Duodenal mucosa (tissue), 2 donors: ENCODE measurements at regions not wholly inside any gene's neighbourhood (a gene's known extent, or its start where the extent isn't known, plus 50 kb on each side); places are given as distances from the start of the nearest gene placed in this dataset.

Experiments
- H3K27ac ChIP-seq: one replicate; pipeline ENCODE4 v1.7.0; 2013; ENCODE audit warnings: low read depth, low read length
- H3K27me3 ChIP-seq, 2 donors: one replicate each; pipeline ENCODE4 v1.7.0; 2013; ENCODE audit warnings: low read length in 2 of 2, control low read depth in 1 of 2; ENCODE audit not compliant: insufficient read depth in 2 of 2, control insufficient read depth in 1 of 2
- H3K36me3 ChIP-seq, 2 donors: one replicate each; pipeline ENCODE4 v1.7.0; 2013; ENCODE audit warnings: low read length in 2 of 2, control low read depth in 1 of 2; ENCODE audit not compliant: insufficient read depth in 2 of 2, control insufficient read depth in 1 of 2
- H3K4me1 ChIP-seq, 2 donors: one replicate each; pipeline ENCODE4 v1.7.0; 2013; ENCODE audit warnings: low read length in 2 of 2, control low read depth in 1 of 2; ENCODE audit not compliant: insufficient read depth in 2 of 2, control insufficient read depth in 1 of 2
- H3K4me3 ChIP-seq, 2 donors: one replicate each; pipeline ENCODE4 v1.7.0; 2013; ENCODE audit warnings: low read length in 2 of 2, low read depth in 1 of 2
- H3K9ac ChIP-seq, 2 donors: one replicate each; pipeline ENCODE4 v1.7.0; 2013; ENCODE audit warnings: low read length in 2 of 2, low read depth in 1 of 2
- H3K9me3 ChIP-seq, 2 donors: one replicate each; pipeline ENCODE4 v1.7.0; 2013; ENCODE audit warnings: low read length in 2 of 2, control low read depth in 1 of 2; ENCODE audit not compliant: control insufficient read depth in 1 of 2

DNA sequence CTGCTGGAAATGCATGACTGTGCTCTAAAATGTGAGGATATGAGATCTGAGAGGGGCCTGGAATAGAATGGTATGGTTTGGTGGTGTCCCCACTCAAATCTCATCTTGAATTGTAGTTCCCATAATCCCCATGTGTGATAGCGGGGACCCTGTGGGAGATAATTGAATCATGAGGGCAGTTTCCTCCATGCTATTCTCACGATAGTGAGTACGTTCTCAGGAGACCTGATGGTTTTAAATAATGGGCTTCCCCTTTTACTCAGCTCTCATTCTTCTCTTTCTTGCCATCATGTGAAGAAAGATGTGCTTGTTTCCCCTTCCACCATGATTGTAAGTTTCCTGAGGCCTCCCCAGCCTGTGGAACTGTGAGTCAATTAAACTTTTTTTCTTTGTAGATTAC lies 133.6 kb upstream of the ADAMTS16 start:
- H3K27me3 ChIP-seq, result no peaks in the 10 kb centered on the region
- no peaks in the 10 kb centered on the region for H3K9me3 ChIP-seq
- no peaks in the 10 kb centered on the region for H3K36me3 ChIP-seq
- no peak overlapping the region for H3K9ac ChIP-seq
- H3K4me1 ChIP-seq, result no peaks in the 10 kb centered on the region
- no peak overlapping the region for H3K27ac ChIP-seq
- H3K4me3 ChIP-seq, result no peak overlapping the region

DNA sequence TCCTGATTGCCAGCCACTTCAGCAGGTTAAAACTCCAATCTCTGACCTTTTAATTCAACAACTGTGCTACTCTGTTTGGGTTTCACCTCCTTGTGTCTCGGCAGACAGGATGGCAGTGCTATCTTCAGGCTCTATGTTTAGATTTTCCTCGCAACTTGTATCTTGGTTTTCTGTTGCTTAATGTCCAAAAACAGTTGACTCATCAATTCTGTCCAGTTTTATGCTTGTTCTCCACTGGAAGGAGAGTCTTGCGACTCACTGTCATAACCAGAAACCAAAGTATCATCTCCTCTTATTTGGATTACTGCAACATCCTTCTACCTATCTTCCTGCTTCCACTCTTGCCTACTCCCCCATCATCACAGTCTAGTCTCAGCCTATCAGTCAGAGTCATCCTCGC lies 130.9 kb upstream of the ADAMTS16 start:
- Histone ChIP-seq H3K9me3 (no peaks in the 10 kb centered on the region), H3K9ac (no peak overlapping the region), H3K4me1 (no peaks in the 10 kb centered on the region), H3K36me3 (no peaks in the 10 kb centered on the region), H3K4me3 (no peak overlapping the region), H3K27me3 (no peaks in the 10 kb centered on the region), H3K27ac (no peak overlapping the region)

DNA sequence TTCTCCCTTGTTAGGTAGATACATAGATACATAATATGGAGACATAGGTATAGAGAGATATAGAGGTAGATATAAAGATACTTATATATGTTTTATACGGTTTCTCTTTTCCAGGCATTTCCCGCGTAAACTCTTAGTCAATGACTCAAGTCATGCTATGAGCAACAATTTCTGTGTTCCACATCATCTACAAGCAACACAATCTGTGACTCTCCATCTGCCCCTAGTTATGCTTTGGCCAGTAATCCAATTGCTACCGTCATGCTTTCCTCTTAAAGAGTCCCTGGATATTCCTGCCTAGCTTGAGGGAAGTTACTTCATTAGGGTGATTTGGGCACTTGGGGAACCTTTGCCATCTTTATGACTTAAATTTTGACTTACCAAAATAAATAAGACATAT lies 129.0 kb upstream of the ADAMTS16 start:
- no peaks in the 10 kb centered on the region for H3K27me3 ChIP-seq

DNA sequence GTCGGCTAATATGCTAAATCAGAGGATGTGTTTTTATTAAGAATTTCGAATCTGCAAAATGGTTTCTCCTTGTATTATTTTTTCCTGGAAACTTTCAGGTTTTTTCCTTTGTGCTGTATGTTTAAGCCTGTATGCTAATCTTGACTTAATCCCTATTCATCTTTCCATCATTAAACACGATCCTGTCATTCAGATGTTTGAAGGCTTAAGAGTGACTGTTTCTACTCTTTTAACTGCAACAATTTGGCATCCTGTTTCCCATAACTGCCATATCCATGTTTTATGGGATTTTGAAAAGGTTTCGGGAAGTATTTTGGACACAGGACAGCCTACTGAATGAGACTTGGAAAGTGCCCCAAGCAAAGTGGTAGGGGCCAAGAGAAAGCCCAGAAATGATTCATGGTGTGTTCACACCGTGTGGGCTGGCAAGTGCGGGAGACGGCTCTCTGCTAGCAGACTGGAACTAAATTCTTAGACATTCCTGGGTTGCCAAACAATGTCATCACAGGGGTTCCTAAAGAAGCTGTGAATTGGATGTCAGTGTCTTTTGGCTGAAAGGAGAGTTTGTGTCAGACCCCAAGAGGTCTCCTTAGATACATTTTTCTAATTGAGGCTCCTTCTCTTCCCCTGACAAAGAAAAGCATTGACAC lies 125.4 kb upstream of the ADAMTS16 start:
- H3K27me3 ChIP-seq, result no peaks in the 10 kb centered on the region
- no peak overlapping the region for H3K4me3 ChIP-seq
- no peak overlapping the region for H3K9ac ChIP-seq
- no peaks in the 10 kb centered on the region for H3K4me1 ChIP-seq
- H3K27ac ChIP-seq, result no peak overlapping the region
- no peaks in the 10 kb centered on the region for H3K36me3 ChIP-seq
- no peaks in the 10 kb centered on the region for H3K9me3 ChIP-seq

More for the DNA sequence above, 129.0 kb upstream of the ADAMTS16 start:
- no peak overlapping the region for H3K4me3 ChIP-seq
- no peaks in the 10 kb centered on the region for H3K36me3 ChIP-seq
- H3K4me1 ChIP-seq, result no peaks in the 10 kb centered on the region
- H3K9me3 ChIP-seq, result no peaks in the 10 kb centered on the region
- H3K27ac ChIP-seq, result no peak overlapping the region
- no peak overlapping the region for H3K9ac ChIP-seq

DNA sequence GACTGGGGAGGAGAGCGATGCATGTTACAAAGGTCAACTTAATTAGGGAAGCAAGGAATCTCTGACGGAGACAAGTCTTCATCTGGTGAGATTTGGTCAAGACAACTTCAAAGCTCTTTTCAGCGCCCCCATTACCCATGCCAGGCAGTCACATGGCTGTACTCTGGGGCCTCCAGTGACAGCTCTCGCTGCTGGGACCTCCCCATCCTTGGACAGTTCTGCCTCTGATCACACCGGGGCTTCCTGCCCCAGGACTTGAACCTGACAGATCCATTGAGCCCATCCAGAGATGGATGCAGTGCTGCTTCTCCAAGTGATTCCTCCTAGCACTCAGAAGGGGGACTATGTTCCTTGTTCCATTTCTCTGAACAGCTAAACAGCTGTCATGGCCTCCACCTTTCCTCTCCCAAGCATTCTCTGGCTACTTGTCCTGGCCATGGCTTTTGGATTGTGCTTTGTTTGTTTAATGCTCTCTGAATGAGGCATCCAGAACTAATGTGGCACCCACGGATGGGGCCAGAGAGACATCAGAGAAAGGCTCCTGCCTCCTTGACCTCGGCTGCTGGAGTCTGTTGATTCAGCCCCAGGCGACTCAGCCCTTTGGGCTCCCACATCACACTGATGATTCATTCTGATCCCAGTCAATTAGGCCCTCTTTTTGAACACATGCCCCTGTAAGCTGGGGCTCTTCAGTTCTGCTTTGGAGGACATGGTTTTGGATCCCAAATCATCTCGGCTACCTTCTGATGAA lies 122.1 kb upstream of the ADAMTS16 start:
- Histone ChIP-seq H3K27me3 (no peaks in the 10 kb centered on the region), H3K36me3 (no peaks in the 10 kb centered on the region), H3K9me3 (no peaks in the 10 kb centered on the region), H3K9ac (no peak overlapping the region), H3K4me3 (no peak overlapping the region), H3K27ac (no peak overlapping the region), H3K4me1 (no peaks in the 10 kb centered on the region)

DNA sequence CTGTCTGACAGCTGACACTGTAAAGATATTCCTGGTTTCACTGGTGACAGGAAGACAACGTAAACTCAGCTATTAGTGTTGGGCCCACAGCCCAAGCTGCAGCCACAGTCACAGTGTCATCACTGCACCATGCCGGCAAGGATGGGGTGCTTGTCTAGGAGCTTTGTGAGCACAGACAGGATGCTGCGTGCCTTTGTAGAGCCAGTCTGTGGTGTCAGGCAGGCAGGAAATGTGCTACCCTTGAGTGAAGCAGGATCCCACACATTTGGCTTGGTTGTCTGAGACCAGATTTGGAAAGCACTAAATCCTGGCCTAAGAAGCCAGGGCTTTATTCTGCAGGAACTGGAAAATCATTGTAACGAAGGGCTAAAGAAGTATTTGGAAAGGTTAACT lies 121.6 kb upstream of the ADAMTS16 start:
- no peaks in the 10 kb centered on the region for H3K27me3 ChIP-seq
- H3K27ac ChIP-seq, result no peak overlapping the region
- no peak overlapping the region for H3K9ac ChIP-seq
- H3K36me3 ChIP-seq, result no peaks in the 10 kb centered on the region
- H3K4me1 ChIP-seq, result no peaks in the 10 kb centered on the region
- H3K4me3 ChIP-seq, result no peak overlapping the region
- no peaks in the 10 kb centered on the region for H3K9me3 ChIP-seq

DNA sequence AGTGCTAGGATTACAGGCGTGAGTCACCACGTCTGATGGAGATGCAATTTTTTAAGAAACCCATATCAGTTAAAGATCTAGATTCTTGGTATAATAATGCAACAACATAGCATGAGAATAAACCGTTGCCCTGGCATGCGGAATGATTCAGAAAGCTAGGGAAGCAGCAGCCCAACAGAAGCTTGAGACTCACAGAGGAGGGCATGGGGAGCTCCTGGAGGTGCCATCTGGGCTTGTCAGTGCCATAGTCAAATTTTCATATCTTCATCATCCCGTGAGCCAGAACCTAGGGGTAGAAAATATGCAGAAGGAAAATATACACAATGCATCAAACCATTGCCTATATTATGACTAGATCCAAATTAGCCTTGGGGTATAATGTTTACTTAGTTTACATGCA lies 118.7 kb upstream of the ADAMTS16 start:
- no peaks in the 10 kb centered on the region for H3K36me3 ChIP-seq
- H3K4me1 ChIP-seq, result no peaks in the 10 kb centered on the region
- H3K27me3 ChIP-seq, result no peaks in the 10 kb centered on the region
- H3K27ac ChIP-seq, result no peak overlapping the region
- H3K9me3 ChIP-seq, result no peaks in the 10 kb centered on the region
- no peak overlapping the region for H3K9ac ChIP-seq
- no peak overlapping the region for H3K4me3 ChIP-seq

DNA sequence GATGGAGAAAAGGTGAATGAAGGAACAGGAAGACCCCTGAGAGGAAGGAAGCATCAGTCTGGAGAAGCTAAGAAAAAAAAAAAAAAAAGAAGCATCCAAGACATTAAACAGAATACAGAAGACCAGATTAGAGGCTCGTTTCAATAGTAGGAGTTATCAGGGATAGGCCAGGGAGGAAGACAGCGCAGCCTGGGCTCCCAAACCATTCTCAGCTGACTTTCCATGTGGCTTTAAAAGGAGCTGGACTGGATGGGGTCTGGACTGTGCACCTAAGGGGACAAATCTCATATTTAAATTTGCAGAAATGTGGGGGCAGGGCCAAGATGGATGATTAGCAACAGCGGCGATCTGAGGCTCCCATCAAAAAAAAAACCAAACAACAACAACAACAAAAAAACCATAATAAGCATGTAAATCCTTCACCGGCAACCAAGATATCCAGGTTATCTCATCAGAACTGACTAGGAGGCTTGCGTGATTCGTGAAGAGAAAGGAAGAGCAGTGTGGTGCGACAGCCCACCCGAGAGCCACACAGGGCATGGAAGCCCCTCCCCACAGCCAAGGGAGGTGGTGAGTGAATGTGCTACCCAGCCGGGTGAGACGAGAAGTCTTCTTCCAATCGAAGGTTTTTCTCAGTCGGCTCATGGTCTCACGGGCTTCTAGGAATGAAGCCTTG lies 114.9 kb upstream of the ADAMTS16 start:
- no peaks in the 10 kb centered on the region for H3K27me3 ChIP-seq
- no peaks in the 10 kb centered on the region for H3K9me3 ChIP-seq
- no peak overlapping the region for H3K4me3 ChIP-seq
- no peak overlapping the region for H3K9ac ChIP-seq
- H3K4me1 ChIP-seq, result no peaks in the 10 kb centered on the region
- no peaks in the 10 kb centered on the region for H3K36me3 ChIP-seq
- no peak overlapping the region for H3K27ac ChIP-seq

DNA sequence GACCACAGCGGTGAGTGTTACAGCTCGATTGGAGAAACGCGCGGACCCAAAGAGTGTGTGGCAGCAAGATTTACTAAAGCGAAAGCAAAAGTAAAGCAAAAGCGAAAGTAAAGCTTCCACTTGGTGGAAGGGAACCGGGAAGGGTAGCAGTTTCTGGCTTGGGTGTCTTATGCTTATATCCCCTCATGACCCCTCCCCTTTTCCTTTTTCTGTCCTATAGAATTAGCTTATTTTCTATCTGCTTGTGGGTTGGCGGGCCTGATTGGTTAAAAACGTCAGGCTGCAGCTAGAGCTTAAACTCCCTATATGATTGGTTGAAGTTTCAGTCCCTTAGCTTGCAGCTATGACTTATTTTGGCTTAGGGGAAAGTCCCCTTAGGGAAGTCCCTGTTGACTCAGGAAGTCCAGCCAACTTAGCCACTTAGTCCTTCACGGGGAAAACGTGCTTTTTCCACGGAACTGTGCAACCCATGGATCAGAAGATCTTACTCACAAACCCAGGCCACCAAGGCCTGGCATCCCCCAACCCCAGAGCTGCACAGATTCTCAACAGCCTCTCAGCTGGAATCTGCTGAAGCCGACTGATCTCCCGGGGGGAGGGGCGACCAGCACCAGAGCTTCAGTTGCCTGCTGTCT lies 114.2 kb upstream of the ADAMTS16 start:
- Histone ChIP-seq H3K27ac (no peak overlapping the region), H3K27me3 (no peaks in the 10 kb centered on the region), H3K36me3 (no peaks in the 10 kb centered on the region), H3K4me3 (no peak overlapping the region), H3K9me3 (no peaks in the 10 kb centered on the region), H3K9ac (no peak overlapping the region), H3K4me1 (no peaks in the 10 kb centered on the region)

DNA sequence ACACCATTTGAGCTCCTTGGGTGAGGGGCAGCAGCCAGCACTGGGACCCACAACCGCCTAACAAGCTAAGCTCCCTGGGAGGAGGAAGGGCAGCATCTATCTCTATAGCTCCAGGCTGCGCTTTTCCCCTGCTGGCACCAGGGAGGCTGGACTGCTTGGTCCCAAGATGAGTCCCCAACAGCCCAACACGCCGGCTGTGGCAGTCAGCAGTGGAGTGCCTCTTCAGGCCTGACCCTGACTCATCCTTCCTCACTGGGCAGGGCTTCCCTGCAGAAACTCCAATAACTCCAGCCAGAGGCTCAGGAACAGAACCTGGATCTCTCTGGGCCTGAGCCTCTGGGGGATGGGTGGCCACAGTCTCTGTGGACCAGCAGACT lies 113.7 kb upstream of the ADAMTS16 start:
- H3K4me3 ChIP-seq, result no peak overlapping the region

More for the DNA sequence above, 113.7 kb upstream of the ADAMTS16 start:
- Histone ChIP-seq H3K27ac (no peak overlapping the region), H3K9me3 (no peaks in the 10 kb centered on the region), H3K27me3 (no peaks in the 10 kb centered on the region), H3K4me1 (no peaks in the 10 kb centered on the region), H3K36me3 (no peaks in the 10 kb centered on the region), H3K9ac (no peak overlapping the region)
